RKO (cell line): ENCODE measurements at regions not wholly inside any gene's neighbourhood (a gene's known extent, or its start where the extent isn't known, plus 50 kb on each side); places are given as distances from the start of the nearest gene placed in this dataset.

Experiments used
- DNase-seq: peaks from one replicate; pipeline ENCODE4 v3.0.0-alpha.2; 2016; ENCODE audit warnings: low spot score

DNA sequence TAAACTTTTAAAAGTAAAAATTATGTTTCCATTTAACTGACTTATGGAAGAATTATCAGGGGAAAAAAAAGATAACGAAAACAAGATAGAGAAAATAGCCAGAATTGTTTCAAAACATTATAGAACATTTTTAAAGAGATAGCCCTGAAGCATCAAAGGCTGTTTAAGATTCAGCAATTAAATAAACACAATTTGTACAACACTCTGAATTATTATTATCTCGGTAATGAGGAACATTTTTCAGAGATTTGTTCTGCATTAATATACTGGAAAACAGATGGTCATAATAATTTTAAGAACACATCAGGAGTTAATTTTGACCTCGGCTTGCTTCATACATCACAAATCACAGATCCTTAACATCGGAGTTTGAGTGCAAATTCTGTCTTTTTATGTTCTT is 643.8 kb downstream of the SORCS1 start:
- DNase-seq = no peak

DNA sequence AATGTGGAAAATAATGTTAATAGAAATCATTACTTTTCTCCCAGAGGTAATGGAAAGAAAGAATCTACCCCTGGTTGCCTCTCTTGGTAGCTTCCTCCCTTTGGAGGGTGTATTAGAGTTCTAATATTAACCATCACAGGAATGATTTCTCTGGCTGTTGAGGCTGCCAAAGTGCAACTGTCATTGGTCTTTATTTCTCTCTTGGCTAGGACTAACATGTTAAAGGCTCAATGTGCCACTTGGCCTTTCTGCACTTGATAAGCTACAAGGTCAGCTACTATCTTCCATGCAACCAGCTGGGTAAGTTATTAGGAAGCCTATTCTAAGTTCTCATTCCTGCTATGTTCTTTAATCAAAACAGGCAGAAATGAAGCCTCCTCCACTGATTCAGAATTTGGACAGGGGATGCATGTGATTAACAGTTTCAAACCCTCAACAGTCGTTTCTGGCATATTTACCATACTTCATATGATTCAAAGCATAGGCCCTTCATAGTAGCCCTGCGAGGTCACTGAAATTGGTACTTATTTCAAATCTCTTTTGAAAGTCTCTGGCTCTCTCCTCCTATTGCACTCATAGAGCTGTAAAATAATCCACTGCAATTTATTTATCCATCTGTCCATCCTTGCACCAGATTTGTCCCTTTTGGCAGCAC is 645.0 kb downstream of the SORCS1 start:
- DNase-seq = no peak

DNA sequence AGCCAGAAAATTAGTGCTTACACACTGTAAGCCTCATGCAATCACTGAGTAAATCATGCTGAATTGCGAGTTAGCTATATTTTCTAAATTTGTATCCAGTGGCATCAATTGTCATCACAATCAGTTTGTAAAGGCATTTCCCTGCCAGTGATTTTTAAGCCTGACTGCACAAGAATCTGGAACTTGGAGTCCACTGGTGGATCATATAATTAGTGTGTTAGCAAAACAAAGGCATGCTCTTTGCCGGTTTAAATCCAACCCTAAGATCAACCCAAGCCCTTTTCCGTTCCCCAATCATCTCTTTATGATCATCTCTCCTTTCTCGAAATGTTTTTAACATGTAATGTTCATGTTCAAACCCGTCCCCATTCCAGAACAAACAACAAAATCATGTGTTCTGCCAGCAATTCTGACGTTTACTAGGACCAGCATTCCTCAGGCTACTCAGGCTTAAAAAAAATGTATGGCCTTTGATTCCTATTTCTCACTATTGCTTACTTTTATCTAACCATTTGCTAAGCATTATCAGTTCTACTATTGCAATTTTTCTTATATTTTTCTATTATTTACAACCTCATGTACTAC is 649.2 kb downstream of the SORCS1 start:
- DNase-seq = no peak

DNA sequence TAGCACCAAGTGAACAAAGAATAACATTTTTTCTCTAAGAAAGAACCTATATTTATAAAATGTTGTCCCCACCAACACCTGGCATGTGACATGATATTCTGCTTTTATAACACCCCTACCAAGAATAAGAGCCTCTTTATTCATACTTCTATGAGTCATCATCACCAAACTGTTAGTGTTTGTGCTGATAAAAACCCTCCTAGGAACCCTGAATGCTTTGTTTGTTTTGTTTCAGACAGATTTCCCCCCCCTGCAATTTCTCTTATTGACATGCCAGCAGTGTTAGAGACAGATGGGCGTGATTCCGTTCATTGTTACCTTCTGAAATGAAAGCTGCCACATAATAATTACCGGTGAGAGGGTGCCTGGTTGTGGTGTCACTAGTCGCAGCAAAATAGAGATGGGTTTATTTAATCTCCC is 651.1 kb downstream of the SORCS1 start:
- no peak for DNase-seq

DNA sequence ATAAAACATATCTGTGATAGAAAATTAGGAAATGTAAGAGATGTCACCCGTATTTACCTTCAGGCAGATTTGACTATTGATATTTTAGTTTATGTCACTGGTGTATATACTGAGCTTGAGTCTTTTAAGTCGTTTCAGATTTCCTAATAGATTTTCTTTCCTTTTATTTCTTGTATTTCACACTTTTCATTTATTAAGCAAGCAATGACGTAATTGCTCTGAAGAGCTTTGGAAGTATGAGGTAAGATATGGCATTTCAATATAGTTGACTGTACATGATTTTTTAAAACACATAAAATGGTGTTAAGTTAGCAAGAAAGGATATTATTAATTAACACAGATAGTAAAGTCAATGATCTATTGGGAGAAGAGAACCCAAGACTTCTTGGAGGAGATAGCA is 652.6 kb downstream of the SORCS1 start:
- DNase-seq = no peak

DNA sequence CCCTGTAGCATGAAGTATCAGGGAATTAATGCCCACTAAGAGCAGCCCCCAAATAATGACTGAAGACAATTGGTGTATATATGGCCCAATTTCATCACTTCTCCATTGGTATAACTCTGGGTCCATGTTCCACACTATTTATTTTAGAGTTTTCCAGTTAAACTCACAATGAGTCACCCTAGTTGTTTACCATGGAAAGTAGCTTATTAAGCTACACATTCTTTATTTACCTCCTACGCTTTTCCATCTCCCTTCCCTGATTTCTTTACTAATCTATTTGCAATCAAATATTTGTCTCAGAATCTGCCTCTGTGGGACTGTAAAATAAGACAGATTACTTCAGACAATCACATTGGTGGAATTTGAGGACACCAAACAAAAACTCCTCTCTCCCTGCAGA is 655.6 kb downstream of the SORCS1 start:
- DNase-seq = no peak

DNA sequence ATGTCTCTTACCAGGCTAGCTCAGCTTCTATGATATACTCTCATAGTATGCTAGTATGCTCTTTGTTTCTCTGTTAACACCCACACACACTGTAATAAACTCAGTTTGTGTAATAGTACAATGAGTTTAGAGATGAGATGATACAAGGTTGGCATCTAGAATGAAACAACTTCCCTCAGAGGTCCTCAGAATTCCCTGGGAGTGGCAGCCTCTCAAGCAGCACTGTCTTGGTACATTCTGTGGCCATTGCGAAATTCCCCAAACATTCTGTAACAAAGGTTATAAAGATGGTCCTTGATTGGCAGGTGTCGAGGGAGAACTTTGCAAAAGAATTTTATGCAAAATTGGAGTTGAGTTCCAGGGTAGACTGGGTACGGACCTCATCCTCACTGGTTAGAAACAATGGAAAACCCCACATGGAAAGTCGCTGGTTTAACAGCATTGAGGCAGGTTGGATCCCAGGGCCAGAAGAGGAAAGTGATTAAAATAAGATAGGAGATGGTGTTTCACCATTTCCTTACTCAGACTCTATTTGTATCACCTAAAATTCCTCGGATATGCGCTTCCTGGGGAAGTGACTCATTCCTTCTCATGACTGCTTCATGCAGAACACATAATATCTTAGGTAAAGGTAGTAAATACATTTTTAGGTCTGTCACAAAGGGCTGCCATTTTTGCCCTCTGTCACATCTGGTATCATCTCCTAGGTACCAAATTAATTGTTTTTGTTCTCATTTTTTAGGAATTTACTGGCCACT is 657.8 kb downstream of the SORCS1 start:
- peak; percentile 41 for DNase-seq

DNA sequence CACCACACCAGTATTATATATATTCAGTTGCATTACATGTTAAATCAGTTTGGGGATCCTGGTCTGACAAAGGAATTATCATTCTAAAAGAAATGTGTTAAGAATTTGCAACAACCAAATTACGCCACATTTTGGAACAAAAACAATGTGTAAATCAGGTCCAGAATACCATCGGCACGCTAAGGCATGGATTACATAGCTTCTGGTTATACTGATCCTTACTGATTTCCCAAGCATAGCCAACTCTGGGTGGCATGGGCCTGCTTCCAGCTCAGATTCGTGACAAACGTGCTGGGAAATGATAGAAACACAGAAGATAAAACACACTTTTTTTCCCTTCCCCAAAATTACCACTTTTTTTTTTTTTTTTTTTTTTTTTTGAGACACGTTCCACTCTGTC is 660.0 kb downstream of the SORCS1 start:
- no peak for DNase-seq

DNA sequence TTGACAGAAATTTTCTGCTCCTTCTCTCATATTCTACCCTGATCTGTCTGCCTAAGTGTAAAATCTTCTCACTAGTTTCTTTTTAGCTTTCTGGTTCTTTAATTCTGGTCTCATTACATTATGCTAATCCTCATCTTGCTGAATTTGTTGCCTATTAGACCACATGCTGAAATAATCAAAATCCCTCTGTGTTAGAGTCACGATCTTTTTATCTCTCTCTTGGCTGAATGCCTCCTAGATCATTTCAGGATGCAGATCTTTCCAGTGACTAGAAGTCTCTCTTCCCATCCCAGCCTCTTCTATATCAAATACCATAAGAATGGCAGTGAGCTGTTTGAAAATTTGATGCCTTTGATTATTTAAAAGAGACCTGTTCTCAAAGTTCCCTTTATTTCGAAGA is 661.9 kb downstream of the SORCS1 start:
- DNase-seq = no peak

DNA sequence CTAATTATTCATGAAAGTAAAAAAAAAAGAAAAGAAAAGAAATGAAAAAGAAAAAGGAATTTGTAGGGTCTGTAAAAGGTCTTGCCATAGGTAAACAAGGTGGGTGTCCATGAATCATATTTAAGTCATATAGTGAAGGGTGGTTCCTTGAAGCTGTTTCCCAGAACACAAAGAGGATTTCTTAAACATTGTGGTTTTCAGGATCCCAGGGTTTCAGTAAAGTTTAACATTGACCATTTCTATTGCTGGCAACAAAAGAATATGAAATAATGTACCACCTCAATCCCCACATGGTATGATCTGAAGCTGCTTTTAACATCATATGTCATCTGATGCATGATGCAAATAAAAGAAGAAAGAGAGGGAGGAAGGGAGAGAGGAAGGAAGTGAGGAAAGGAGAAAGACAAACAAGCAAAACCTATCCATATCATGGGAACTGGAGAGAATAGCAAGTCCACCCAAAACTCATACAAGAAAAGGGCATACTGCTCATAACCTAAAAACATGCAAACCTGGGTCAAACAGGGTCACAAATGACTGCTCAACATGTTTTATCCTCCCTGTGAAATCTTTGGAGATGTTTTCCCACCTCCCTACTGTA is 663.5 kb downstream of the SORCS1 start:
- DNase-seq = no peak

DNA sequence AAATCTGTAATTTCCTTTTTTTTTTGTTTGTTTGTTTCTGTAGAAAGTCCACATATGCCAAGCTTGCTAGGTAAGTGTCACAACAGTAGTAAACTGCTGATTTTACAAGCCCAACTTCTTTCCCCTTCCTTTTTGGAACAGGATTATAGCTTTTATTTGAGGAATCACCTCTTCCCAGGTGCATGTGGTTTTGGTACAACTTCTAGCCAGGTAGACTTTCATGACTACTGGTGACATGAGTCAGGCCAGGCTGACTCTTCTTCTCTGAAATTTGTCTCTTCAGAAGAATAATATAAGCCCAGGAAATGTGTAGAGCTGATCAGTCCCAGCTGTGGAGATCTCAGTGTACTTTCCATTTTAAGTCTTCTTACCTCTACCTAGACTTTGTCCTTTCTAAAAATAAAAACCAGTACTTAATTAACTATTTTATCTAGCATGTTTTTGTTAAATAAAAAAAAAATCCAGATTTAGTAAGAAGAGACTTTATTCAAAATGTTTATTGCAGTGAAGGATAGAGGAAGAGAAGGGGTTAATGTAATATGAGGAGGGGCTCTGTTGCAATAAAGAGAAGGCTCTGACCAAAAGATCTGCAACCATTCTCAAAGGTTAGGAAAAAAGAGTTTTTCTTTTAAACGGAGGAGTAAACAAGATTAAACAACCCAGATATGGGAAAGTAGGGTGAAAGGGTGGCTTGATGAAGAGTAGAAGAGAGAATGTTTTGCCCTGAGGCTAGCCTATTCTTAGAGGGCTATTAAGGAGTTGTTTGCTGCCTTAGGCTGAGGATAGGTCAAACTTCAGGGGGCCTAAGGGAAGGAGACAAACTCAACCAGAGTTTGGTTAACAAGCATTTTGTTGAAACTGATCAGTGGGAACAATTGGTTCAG is 664.2 kb downstream of the SORCS1 start:
- DNase-seq = no peak

DNA sequence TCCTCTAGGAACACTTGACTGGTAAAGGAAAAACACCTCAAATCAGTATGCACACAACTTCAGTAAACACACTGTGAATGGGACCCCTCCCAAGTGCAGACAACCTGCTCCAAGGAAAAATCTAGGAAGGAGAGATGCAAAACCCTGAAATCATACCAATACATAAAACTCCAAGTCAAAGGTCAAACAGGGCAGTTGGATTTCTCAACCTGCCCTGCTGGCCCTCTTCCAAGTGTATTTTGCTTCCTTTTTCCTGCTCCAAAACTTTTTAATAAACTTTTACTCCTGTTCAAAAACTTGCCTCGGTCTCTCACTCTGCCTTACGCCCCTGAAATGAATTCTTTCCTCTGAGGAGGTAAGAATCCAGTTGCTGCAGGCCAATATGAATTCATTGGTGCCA is 665.1 kb downstream of the SORCS1 start:
- no peak for DNase-seq

DNA sequence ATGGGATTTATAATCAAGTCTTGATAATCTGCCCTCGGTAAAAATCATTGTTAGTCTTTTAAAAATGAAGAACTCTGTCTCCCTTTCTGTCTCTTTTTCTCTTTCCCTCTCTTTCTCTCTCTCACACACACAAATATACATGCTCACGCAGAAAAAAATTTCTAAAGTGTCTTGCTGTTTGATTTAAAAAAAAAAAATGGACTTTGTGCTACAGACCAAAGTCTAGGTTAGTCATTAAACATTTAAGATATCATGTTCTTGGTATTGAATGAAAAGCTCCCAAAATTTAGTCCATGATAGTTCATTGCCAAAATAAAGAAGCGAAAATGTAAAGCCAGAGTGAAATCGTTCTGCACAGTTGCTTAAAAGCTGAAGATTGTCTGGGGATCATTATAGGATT is 665.8 kb downstream of the SORCS1 start:
- DNase-seq = no peak

DNA sequence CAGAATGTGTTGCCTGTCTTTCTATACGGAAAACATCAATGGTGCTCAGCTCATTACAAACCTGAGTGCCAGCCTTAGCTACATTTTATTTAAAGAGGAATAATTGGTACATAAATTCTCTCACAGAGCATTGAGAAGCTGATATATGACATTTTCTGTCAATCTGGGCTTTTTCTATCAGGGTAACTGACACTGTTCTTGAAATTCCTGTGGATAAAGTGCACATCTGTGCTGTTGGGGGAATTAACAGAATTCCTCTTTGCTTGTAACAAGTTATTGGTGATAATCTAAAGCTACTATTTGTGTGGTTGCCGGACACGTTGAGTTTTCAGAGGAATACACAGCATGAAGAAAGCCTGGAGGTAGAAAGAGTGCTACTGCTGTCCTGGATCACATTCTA is 668.6 kb downstream of the SORCS1 start:
- no peak for DNase-seq

DNA sequence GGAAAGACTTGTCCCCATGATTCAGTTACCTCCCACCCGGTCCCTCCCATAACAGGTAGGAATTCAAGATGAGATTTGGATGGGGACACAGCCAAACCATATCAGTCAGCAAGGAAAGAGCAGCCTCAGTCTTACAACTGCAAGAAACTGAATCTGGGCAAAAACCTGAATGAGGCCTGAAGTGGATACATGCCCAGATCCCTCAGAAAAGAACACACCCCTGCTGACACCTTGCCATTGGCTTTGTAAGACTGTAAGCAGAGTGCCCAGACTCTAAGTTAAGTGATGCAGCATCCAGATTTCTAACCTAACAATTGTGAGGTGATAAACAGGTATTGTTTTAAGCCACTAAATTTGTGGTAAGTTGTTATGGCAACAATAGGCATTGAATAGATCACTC is 670.8 kb downstream of the SORCS1 start:
- no peak for DNase-seq

DNA sequence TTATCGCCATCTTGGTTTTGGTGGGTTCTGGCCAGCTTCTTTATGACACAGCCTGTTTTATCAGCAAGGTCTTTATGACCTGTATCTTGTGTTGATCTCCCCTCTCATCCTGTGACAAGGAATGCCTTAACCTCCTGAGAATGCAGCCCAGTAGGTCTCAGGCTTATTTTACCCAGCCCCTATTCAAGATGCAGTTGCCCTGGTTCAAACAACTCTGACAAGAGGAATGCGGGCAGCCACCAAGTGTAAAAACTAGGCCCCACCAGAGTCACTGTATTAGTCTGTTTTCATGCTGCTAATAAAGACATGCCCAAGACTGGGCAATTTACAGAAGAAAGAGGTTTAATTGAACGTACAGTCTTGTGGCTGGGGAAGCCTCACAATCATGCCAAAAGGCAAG is 671.3 kb downstream of the SORCS1 start:
- no peak for DNase-seq

DNA sequence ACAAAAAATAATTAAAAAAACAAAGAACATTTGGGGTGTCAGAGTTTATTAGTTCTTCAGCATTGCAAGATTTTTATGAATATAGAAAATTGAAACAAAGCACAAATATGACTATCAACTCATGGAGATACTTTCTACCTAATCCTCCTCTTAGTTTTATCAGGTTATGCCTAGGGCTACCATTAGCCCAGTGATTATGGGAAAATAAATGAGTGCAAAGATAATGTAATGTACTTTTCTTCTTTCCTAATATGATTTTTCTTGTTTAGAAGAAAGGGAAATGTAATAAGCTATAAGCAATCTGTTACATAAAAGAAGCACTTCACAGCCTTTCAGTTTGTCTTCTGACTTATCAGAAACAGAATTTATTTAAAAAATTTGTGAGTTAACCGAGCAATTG is 676.8 kb downstream of the SORCS1 start:
- no peak for DNase-seq

DNA sequence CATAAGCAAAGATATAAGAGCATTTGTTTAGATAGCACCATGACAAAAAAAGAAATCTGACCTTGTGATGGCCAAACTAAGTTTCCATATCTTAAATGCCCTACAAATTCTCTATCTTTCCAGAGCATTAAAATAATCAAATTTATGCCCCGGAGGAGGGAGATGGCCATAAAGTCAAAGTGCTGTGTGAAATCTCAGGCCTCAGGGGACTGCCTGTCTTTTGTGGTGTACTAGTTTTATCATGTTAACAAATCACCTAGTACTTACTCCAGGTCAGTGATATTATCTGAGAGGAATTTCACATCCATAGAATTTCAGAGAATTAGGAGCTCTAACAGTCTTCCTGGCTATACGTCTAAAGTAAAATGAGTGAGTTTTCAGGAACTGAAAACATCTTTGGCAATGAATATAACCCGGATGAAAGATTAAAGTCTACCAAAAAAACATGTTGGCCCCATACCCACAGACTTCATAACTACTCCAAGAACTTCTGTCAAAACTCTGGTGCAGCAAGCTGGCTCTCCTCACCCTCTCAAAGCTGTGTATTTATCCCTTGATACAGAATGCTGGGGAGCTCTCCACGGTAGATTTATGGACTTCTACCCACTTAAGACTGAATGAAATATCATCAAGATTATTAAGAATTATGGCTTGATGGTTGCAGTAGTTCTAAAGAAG is 682.8 kb downstream of the SORCS1 start:
- no peak for DNase-seq

DNA sequence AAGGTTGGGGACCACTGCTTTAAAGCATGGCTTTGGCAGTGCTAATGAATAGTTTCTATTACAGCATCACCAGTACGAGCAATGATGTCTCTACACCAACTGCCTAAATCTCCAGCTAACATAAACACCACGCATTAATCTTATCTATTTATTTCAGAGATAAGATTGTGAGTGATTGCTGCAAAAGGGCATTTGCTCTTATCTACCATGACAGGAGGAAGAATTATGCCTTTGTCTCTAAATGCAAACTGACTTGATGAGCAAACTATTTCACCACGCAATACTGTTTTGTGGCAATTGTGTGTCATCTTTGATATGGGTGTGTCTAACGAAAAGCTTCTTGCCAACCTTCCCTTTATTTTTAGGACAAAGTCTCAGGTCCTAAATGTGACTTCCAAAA is 684.9 kb downstream of the SORCS1 start:
- DNase-seq = no peak

DNA sequence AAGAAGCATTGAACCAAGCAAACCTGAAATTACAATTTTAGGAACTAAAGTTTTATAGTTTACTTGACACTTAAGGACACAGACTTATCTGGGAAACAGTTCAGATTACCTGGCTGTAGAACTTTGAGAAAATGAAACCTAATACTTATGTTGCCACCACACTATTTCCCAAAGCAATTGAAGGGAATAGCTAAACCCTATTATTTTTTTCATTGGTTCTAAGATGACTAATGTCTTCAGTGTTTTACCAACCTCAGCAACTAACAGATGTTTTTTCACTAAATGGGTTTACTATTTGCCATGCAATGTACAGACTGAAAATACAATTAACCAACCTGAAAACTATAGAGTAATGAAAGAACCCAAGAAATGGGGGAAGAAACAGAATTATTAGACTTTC is 689.6 kb downstream of the SORCS1 start:
- no peak for DNase-seq

DNA sequence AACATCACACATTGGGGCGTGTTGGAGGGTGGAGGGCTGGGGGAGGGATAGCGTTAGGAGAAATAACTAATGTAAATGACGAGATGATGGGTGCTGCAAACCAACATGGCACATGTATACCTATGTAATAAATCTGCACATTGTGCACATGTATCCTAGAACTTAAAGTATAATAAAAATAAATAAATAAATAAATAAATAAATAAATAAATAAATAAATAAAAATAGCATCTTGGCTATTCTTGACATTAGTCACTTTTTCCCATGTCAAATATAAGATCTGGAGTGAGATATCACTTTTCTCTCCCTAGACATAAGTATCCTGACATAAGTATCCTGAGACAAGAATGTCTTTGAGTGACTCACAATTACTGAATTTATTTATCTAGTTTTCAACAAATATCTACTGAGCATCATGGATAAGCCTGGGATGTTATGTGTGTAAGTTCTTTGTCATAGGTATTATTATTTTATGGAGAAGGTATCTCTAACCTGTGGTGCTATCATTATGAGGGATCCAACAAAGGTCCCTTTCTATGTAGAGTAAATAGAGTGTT is 691.3 kb downstream of the SORCS1 start:
- DNase-seq = no peak
